Fibroblast of mammary gland (primary cell): ENCODE measurements at regions not wholly inside any gene's neighbourhood (a gene's known extent, or its start where the extent isn't known, plus 50 kb on each side); places are given as distances from the start of the nearest gene placed in this dataset.

Experiments used
- DNase-seq: peaks from one replicate; pipeline ENCODE4 v3.0.0-alpha.2; 2010; ENCODE audit warnings: low read depth
- H3K4me3 ChIP-seq: 2 replicates; pipeline ENCODE4 v1.5.1; 2011; ENCODE audit warnings: low read depth, mild to moderate bottlenecking, low read length, moderate library complexity; ENCODE audit not compliant: control insufficient read depth
- TF ChIP-seq, protein P1 (sequence below): conservative IDR thresholded peaks from 2 replicates; pipeline ENCODE4 v1.5.1; 2011; ENCODE audit warnings: low read depth, low read length, inconsistent platforms; ENCODE audit not compliant: control insufficient read depth, insufficient read depth

DNA sequence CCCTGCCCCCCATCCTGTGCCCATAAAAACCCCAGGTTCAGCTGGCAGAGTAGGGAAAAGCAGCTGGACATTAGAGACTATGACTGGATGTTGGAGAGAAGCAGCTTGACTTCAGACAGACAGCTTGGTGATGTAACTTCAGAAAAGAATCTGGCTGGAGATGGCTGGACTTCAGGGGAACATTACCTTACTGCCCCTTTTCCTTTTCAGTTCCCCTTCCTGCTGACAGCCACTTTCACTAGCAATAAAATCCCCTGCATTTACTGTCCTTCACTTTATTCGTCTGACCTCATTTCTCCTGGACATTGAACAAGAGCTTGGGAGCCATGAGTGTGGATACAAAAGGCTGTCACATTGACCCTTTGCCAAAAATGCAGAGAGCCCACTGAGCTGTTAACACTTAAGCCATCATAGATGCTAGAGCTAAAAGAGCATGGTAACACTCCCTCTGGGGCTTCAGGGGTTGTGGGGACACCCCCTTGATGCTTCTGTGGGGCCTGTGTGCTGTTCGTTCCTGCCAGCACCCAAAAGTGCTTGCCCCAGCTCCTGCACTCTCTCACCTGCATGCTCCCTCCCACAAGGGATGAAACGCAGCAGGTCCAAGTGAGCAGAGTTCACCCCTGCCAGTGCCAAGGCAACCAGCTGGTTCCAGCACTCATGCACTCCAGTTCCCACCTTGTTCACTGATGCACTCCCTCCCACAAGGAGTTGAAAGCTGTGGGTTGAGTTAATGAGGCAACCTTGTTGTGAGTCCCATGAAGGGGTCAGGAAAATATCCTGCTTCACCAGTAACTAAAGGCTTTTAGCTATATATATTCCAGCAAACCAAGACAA lies 263.8 kb upstream of the NDST3 start:
- TF ChIP-seq, protein P1, sequence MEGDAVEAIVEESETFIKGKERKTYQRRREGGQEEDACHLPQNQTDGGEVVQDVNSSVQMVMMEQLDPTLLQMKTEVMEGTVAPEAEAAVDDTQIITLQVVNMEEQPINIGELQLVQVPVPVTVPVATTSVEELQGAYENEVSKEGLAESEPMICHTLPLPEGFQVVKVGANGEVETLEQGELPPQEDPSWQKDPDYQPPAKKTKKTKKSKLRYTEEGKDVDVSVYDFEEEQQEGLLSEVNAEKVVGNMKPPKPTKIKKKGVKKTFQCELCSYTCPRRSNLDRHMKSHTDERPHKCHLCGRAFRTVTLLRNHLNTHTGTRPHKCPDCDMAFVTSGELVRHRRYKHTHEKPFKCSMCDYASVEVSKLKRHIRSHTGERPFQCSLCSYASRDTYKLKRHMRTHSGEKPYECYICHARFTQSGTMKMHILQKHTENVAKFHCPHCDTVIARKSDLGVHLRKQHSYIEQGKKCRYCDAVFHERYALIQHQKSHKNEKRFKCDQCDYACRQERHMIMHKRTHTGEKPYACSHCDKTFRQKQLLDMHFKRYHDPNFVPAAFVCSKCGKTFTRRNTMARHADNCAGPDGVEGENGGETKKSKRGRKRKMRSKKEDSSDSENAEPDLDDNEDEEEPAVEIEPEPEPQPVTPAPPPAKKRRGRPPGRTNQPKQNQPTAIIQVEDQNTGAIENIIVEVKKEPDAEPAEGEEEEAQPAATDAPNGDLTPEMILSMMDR = no peak
- no peak for DNase-seq
- no peak overlapping the region for H3K4me3 ChIP-seq

GRCh38 chr4:117771647-117772337 lies 262.5 kb upstream of the NDST3 start:
- DNase-seq = no peak

DNA sequence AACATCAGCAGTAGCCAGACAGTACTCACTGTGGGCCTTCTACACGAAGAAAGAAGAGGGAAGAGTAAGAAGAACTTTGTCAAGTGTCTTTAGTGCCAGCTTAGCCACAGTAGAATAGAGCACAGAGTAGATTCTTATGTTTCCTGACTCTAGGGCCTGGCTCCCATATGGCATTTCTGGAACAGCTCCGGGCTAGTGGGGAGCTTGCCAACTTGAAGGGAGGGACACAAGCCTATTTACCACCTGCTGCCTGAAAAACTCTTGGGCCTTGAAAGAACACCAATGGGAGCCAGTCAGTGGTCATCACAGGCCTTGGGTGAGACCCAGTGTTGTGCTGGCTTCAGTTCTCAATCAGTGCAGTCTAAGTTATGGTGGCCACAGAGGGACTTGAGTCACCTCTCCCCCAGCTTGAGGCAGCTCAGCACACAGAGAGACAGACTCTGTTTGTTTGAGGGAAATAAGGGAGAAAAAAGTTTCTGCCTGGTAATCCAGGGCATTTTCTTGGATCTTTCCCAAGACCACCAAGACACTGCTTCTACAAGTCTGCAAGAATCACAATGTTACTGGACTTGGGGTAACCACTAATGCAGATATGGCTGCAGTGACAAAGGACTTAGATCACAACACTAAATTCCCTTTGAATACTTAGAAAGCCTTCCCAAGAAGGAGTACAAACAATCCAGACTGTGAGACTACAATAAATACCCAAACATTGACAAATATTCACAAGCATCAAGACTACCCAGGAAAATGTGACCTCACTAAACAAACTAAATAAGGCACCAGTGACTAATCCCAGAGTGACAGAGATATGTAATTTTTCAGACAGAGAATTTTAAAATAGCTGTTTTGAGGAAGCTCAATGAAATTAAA lies 261.0 kb upstream of the NDST3 start:
- no peak overlapping the region for H3K4me3 ChIP-seq
- no peak for DNase-seq
- TF ChIP-seq, protein P1 = no peak

More at GRCh38 chr4:117771647-117772337, 262.5 kb upstream of the NDST3 start:
- TF ChIP-seq, protein P1 = no peak
- H3K4me3 ChIP-seq = no peak overlapping the region

- H3K4me3 ChIP-seq = no peak overlapping the region
- TF ChIP-seq, protein P1 = no peak
- DNase-seq = no peak
Measured at GRCh38 chr4:117777721-117778120, 256.6 kb upstream of the NDST3 start.

DNA sequence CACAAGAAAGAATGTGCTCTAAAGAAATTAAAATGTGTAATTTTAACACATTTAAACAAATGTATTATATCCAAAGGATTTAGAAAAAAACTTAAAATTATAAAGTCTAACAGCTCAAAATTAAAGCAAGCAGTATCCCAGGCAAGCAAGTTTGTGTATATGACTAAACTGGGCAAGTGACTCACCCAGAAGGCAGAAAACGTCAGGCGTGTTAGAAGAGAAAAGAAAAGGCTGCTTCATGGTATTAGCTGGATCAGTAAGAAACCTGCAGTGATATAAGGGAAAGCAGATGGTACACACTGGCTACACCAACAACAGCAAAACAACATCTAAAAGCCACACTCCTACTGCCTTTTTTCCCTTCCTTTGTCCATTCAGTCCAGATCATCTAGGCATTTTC lies 250.6 kb upstream of the NDST3 start:
- TF ChIP-seq, protein P1 = no peak
- no peak for DNase-seq
- no peak overlapping the region for H3K4me3 ChIP-seq

- no peak for DNase-seq
- TF ChIP-seq, protein P1 = no peak
- no peak overlapping the region for H3K4me3 ChIP-seq
Measured at GRCh38 chr4:117784266-117784665, 250.0 kb upstream of the NDST3 start.
